ENCODE measurements at regions not wholly inside any gene's neighbourhood (a gene's known extent, or its start where the extent isn't known, plus 50 kb on each side); places are given as distances from the start of the nearest gene placed in this dataset.
"Not testable (repeated sequence)": the region's sequence is repeated elsewhere in the genome, so short reads cannot be mapped to it uniquely, and the experiment has no call there.

DNA sequence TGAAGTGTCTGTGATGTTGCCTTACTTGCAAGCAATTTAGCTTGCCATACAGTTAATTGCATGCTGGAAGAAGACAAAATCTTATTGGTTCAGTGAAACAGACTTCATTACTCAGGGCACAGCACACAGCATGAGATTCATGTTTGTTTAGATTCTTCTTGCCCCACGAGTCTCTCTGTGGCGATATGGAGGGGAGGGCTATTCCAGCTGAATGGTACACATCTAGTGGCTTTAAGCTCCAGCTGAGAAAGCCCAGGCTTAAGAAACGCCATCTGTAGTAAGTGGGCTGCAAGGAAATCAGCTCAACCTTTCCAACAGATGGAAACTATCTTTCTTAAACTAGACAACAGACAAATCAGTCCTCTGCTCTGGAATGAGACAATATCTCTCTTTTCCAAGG is 1022.0 kb downstream of the NCAM2 start:
- no peak for DNase-seq

DNA sequence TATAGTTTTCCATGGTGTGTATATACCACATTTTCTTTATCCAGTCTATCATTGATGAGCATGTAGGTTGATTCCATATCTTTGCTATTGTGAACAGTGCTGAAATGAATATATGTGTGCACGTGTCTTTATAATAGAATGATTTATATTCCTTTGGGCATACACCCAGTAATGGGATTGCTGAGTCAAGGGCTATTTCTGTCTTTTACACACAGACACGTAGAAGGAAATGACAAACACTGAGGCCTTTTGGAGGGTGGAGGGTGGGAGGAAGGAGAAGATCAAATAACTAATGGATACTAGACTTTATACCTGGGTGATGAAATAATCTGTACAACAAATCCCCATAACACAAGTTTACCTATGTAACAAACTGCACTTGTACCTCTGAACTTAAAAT is 1025.7 kb downstream of the NCAM2 start:
- not testable (repeated sequence) for DNase-seq

DNA sequence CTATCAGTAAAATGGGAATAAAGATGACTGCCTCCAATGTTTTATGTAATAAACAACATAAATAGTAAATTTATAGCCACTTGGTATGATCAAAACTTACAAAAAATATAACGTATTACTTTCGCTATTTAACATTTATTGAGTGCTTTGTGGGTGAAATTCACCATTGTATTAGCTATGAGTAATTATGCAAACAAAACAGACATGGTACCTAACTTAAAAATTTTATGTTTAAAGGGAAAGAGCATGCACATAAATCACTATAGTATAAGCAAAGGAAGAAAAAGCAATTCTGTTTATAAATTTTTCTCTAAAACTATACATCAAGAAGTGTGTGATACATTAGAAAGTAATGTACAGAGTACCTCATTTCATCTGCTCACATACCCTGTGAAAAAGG is 1046.2 kb downstream of the NCAM2 start:
- no peak for DNase-seq

DNA sequence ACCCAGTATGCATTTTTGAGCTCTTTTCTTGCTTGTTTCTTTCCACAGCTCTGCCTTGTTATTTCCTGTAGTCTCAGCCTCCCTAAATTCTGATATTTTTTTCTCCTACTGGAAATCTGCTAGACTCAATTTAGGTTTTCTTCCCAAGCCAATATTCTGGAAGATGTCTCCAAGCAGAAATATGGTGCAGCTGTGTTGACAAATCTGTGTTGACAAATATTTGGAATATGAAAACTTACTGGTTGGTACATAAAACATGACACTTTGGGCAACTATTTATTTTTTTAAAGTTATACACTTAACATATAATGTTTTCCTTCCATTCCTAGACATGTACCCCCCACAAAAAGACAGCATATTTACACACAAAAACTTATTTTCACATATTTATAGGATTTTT is 1048.4 kb downstream of the NCAM2 start:
- no peak for DNase-seq

DNA sequence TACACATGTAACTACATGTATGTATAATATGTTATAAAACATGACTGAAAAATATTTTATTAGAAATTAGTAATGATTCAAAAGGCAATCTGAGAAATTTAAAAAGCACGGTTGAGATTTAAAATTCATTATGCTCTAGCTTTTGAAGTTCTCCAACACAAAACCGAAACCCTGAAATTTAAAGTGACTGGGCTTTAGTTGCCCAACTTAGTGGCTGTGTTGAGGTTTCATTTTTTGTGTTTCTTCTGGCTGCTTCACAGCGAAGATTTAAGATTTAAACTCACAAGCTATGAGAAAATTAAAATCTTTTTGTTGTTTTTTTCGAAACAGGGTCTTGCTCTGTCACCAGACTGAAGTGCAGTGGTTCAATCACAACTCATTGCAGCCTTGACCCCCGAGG is 1058.7 kb downstream of the NCAM2 start:
- no peak for DNase-seq

DNA sequence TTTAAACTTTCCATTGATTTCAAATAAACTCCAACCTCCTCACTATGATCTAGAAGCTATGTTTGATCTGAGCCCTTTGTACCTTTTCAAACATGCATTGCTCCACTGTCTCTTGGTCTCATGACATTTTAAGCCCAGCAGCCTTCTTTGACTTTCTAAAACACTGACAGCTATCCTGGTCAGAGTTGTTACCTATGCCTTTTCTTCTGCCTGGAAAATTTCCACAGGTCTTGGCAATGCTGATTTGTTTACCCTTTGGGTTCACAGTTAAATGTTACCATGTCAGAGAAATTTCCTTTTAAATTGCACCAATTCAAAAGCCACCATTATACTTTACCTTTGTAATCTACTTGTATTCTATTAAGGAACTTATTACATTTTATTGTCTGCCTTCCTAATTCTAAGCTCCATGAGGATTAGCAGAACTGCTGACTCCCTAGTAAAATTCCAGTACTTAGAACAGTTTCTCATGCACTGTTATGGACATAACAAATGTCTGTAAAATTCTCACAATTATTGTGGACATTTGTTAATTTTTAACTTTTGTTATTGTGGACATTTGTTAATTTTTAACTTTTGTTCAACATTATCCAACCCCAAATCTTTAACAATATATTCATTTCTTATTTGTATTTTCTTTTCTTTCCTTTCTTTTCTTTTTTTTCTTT is 1064.4 kb downstream of the NCAM2 start:
- DNase-seq: no peak

DNA sequence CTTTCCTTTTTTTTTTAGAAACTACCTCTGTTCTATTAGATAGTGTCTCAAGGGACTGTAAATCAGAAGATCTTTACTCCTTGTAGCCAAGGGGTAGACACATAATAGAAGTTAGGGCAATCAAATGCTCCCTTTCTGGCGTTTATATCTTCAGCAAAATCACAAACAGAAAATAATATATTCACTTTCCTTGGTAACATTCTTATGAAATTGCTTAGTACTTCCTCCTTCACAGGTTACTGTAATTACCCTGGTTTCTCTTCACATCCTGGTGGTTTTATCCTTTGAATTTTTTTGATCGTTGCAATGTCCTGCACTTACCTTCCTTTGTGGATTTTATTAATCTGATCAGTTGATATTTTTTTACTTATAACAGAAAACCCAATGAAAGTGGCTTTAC is 1064.9 kb downstream of the NCAM2 start:
- DNase-seq: no peak

DNA sequence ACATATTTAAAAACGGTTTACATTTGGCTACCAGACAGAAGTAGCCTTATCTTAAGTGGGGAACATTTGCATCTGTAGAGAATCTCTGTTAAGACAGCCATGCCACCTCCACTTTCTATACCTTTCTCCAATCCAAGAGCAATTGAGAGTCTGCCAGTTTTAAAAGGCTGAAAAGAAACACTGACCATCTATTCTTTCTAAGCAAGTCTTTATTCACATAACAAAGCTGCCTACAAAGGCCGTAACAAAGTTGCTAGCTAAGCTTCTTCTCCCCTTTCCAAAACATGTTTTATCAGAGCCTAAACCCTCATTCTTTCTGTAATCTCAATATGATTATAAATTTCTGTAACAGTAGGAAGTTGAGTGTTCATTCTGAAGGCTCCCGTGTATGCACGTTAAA is 1078.3 kb downstream of the NCAM2 start:
- DNase-seq: no peak

DNA sequence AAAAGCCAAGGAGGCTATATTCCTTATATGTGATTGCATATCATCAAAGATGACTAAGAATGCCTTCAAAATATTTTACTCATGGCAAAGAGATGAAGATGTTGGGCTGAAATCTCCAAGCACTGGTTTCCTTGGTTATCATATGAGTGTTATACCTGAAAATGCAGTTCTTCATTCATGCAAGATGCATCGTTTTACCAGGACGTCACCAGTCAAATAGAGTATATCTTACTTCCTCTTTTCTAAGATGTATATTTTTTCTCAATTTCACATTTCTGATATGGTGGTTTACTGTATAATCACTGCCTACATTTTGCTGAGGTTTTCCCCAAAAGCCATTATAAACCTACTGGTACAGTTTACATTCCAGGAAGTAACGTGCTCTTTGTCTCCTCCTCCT is 1085.7 kb downstream of the NCAM2 start:
- no peak for DNase-seq

DNA sequence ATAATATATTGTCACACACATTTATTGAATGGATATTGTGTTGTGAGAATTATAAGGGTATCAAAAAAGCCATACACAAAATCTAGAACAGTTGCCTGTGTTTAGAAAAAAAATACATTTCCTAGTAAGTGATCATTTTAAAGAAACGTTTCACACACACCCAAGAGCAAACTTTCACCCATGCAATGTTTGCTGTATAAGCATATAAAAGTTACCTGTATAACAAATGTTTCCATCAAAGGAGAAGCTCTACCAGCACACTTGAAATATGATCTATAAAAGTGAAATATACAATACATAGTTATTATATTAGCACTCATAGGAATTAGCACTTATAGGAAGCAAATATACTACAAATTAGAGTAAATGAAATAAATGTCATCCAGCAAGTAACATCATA is 1098.1 kb downstream of the NCAM2 start:
- no peak for DNase-seq

DNA sequence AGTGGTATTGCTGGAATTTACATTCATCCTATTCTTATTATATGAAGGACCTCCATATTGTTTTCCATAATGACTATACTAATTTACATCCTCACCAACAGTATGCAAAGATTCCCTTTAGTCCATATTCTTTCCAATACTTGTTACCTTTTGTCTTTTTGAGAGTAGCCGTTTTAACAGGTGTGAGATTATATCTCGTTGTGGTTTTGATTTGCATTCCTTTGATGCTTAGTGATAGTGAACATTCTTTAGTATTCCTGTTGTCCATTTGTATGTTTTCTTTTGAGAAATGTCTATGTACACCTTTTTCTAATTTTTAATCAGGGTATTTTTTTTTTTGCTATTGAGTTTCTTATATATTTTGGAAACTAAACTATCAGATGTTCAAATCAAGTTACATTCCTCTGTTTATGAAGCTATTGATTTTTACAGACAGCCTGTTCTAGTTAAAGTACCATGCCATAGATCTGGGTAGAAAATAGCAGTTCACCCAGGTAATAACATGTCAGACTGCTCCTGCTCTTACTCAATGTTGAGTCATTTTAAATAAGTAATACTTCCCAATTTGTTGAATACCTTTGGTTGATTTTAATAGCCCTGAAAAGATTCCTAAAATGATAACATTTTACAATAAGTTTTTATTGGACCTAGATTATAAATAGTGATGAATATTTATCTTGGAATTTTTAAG is 1108.7 kb downstream of the NCAM2 start:
- DNase-seq: no peak

DNA sequence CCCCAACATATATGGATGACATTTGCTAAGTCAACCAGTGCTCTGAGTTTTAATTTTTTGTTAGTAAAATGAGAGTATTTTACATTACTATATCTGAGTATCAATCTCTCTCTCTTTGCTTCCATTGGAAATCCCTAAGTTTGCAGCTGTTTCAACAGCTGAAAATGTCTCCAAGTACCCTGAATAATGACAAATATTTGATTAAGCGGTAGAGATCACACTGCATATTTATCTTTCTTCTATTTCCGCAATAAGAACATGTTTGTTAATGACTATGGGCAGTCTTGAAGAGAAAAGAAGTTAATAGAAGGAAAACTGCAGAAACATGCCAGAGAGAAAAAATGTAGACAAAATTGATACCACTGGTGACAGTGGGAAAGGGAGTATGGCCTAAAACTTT is 1117.5 kb downstream of the NCAM2 start:
- DNase-seq: no peak

DNA sequence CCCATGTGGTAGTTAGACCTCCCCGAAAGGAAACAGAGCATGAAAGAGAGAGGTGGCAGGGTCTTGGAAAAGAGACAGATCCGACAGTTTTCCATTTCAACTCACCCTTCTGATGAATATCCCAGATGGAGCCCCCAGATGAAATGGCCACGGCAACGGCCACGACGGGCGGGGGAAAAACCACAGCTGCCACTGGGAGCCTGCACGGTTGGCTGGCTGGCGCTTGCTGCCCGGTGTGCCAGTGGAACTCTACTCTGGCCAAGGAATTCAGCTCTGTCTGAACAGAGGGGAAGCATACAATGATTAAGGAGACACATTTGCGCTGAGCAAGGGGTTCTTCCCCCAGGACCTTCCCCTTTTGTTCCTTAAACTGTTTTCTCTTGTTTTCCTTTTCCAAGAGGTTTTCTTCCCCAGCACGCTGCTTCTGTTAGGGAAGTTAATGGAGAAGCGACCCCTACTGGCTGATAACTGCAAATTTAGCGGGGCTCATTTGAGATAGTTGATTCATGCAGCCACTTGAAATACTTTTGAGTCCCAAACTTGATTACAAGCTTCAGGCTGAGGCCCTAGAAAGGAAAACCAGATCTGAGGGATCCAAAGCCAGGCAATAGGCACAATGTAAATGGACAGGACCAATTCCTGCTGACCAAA is 1122.5 kb downstream of the NCAM2 start:
- no peak for DNase-seq

DNA sequence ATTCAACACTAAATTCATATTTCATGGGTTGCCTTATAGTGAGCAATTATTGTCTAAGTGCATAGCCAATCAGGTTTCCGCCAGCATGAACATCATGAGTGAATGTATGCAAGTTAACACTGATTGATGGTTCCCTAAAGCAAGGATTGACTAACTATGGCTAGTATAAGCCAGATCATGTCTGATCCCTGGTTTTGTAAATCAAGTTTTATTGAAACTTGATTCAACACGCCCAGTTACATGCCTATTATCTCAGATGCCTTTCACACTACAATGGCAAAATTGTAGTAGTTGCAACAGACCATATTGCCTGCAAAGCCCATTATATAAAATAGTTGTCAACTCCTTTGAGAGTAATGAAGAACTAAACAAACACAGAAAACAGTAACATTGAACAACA is 1127.4 kb downstream of the NCAM2 start:
- DNase-seq: no peak

DNA sequence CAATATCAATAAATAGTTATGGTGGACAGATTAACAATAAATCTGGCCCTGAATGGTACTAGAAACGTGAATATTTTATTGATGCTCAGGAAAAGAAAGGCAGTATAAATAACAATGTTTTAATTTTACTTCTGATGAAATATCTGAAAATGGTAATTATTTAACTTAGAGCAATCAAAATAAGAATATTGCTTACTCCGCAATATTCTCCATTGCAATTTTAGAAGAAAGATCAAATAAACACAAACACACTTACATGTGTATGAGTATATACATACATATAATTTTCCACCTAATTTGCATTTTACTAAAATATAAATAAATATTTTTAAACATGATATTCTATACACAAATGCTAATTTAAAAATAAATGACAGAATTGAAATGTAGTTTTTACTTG is 1130.5 kb downstream of the NCAM2 start:
- no peak for DNase-seq

DNA sequence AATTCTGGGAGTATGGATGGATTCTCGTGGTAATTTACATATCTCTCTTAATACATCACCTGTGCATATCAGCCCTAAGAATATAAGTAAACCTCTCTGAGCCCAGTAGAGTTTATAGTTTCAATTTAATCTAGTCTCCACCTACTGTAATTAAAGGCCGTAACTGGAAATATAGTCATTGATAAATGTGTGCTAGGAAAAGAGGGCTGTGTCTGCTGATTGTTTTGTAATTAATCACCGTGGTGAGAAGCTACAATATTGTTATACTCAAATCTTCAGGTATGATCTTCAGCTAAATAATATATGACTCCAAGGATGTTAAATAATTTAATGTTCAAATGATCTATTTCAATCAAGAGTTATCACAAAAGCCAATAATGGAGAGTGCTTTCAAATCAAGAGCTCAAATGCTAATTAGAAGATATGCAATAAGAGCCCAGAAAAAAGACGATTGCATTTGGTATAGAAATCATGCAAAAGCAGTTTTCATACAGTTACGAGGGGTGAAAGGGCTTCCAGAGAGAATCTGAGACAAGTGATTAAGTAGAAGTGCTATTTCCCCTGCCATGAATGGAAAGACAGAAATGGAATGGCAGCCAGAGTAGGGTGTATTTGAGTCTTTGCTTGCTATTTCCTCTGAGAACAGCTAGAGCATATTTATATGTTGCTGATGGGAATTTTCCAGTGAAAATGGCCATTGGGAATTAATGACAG is 1134.3 kb downstream of the NCAM2 start:
- no peak for DNase-seq

DNA sequence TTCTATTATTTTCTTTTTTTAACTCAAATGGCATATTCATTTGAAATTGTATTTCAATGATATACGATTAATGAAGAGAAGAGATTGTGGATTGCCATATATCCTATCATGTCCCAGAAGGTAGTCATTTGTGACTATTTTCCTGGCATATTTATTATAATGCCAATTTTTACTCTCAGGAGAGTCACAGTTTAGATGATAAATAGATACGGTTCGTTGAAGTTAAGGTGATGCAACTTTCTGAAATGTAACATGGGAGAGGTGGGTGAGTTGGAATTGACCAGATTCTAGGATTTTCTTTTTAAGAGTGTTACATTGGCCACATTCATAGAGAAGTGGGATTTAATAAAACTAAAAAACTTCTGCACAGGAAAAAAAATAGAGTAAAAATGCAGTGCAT is 1138.5 kb downstream of the NCAM2 start:
- no peak for DNase-seq

DNA sequence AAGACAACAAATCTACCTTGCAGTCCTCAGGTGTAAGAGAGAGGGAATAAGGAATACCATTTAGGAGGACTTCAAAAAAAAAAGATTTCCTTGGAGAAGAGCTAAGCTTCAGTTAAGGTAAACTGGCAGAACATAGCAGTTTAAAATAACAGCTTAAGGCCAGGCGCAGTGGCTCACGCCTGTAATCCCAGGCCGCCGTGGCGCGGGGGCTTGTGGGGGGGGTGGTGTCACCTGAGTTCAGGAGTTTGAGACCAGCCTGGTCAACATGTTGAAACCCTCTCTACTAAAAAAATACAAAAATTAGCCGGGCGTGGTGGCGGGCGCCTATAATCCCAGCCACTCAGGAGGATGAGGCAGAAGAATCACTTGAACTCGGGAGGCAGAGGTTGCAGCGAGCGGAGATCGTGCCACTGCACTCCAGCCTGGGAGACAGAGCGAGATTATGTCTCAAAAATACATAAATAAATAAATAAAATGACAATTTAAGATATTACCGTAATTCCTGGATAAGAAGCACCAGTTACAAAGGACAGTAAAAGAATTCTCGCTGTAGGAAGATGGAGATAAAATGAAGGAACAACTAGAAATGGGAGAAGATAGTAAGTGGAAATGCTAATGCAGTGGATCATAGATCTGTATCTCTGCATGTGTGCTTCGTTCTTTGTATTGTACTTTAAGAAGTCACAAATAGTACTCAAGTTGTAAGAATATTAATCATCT is 1140.2 kb downstream of the NCAM2 start:
- DNase-seq: no peak

DNA sequence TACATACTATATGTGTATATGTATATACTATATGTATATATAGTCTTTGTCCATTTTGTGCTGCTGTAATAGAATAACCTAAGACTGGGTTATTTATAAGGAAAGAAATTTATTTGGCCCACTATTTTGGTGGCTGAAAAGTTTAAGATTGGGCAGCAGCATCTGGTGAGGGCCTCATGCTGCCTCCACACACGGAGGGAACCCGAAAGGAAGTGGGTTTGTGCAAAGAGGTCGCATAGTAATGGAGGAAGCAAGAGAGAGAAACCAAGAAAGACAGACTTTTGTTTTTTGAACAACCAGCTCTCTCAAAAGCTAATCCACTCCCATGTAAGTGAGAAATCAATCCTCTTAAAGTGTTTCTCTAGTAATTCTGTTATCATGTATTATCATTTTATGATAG is 1147.3 kb downstream of the NCAM2 start:
- DNase-seq: no peak

DNA sequence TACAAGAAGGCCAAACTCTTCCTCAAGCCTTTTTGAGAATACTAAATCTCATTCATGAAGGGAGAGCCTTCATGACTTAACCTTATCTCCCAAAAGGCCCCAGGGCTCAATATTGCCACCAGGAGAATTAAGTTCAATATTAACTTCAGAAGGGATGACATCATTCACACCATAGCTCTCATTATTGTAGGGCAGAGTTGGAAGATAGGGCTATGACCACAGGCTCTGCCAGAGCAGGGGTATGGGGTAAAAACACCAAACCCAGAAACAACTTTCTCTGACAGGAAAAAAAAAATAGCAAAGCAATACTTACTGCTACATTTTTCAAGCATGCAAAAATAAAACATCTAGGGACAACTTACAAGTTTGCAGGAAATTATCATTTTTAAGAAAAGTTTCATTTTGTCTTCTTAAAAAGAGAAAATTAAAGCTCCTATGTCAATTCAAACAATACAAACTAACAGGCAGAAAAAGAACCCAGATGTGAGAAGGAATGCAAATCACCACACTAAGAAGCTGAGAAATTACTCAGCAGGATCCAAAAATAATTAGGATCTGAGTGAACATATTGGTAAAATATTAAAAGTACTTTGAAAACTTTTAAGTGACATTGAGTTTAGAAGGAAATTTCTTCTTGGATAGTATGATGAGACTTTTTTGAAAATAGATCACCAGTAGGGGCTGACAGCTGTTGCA is 1156.5 kb downstream of the NCAM2 start:
- no peak for DNase-seq

DNA sequence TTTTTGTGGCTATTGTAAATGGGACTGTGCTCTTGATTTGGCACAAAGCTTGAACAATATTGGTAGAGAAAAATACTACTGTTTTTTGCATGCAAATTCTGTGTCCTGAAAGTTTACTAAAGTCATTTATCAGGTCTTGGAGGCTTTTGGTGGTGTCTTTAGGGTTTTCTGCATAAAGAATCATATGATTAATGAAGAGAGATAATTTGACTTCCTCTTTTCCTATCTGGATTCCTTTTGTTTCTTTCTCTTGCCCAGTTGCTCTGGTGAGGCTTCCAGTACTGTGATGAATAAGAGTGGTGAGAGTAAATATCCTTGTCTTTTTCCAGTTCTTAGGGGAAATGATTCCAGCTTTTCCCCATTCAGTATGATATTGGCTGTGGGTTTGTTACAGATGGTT is 1166.7 kb downstream of the NCAM2 start:
- DNase-seq: no peak

DNA sequence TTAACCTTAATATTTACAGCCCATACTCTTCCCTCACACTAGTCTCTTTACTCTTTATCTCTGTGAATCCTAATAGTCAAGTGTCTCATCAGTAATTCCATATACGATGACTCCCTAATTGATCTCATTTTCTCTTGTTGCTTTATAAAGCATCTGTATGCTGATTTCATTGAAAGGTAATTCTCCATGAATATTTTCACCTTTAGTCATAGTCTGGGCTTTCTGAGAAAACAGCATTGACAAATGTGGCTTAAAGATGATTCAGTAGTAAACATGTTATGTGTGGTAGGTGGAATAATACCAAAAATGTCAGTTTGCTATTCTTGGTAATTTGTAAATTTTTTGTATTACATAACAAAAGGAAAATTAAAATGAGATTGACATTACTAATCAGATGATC is 1176.5 kb downstream of the NCAM2 start:
- no peak for DNase-seq

Data from renal pelvis (tissue), 1 donor.